ENCODE measurements at regions not wholly inside any gene's neighbourhood (a gene's known extent, or its start where the extent isn't known, plus 50 kb on each side); places are given as distances from the start of the nearest gene placed in this dataset.

DNA sequence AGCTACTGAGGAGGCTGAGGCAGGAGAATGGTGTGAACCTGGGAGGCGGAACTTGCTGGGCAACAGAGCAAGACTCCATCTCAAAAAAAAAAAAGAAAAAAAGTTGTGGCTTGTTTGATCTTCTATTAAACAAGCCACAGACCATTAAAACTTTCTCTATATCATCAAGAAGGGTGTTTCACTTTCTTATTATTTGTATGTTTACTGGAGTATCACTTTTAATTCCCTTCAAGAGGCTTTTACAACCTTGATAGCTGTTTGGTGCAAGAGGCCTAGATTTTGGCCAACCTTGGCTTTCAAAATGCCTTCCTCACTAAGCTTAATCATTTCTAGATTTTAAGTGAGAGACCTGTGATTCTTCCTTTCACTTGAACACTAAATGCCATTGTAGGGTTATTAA lies 339.1 kb downstream of the TSN start:
- H3K9me3 Mint-ChIP-seq = peaks cover 0 to 5% of the 10 kb centered on the region in 2 donors
- DNase-seq = no peak
- no peak overlapping the region for H3K4me3 Mint-ChIP-seq
- H3K4me1 Mint-ChIP-seq = no peaks in the 10 kb centered on the region
- H3K27ac Mint-ChIP-seq = no peak overlapping the region
- no peak for ATAC-seq
- H3K27me3 Mint-ChIP-seq = peaks cover 13% of the 10 kb centered on the region

DNA sequence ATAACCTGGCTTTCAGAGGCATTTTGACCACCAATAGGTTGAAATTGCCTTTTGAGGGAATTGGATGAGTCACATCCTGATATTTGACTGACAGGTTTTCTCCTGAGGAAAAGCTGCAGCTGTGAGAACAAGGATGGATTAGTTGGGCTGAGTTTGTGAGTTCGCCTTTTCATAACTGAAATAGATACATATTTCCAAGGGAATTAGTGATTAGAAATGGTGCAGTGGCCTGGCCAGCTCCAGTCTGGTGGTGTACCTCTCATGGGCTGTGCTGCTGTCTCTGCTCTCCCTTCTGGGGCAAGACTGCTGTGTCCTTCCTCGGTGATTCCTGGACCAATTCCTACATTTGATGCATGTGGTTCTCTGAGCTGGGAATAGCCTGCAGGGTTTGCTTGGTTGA lies 341.3 kb downstream of the TSN start:
- Mint-ChIP-seq H3K27me3 (peaks cover 13% of the 10 kb centered on the region), H3K27ac (no peak overlapping the region), H3K4me1 (no peaks in the 10 kb centered on the region), H3K4me3 (no peak overlapping the region), H3K9me3 (peaks cover 0 to 4% of the 10 kb centered on the region in 2 donors)
- ATAC-seq (no peak), DNase-seq (no peak)

GRCh38 chr2:122098306-122098705 lies 342.9 kb downstream of the TSN start:
- Mint-ChIP-seq H3K4me3 (no peak overlapping the region), H3K4me1 (no peaks in the 10 kb centered on the region), H3K9me3 (no peaks in the 10 kb centered on the region), H3K27ac (no peak overlapping the region), H3K27me3 (peaks cover 13% of the 10 kb centered on the region)
- ATAC-seq (no peak), DNase-seq (no peak)

GRCh38 chr2:122100346-122100745 lies 344.9 kb downstream of the TSN start:
- no peaks in the 10 kb centered on the region for H3K4me1 Mint-ChIP-seq
- no peak for ATAC-seq
- no peak for DNase-seq
- no peaks in the 10 kb centered on the region for H3K9me3 Mint-ChIP-seq
- no peak overlapping the region for H3K4me3 Mint-ChIP-seq
- peak overlapping the region in 1 of 2 donors; percentile 72 for H3K27ac Mint-ChIP-seq
- peaks cover 13% of the 10 kb centered on the region for H3K27me3 Mint-ChIP-seq

- no peaks in the 10 kb centered on the region for H3K9me3 Mint-ChIP-seq
- H3K4me1 Mint-ChIP-seq = no peaks in the 10 kb centered on the region
- DNase-seq (no peak), ATAC-seq (no peak)
- H3K27me3 Mint-ChIP-seq = peaks cover 13% of the 10 kb centered on the region
- H3K4me3 Mint-ChIP-seq = no peak overlapping the region
- H3K27ac Mint-ChIP-seq = peak overlapping the region in 1 of 2 donors; percentile 72
Measured at GRCh38 chr2:122100756-122101155, 345.3 kb downstream of the TSN start.

DNA sequence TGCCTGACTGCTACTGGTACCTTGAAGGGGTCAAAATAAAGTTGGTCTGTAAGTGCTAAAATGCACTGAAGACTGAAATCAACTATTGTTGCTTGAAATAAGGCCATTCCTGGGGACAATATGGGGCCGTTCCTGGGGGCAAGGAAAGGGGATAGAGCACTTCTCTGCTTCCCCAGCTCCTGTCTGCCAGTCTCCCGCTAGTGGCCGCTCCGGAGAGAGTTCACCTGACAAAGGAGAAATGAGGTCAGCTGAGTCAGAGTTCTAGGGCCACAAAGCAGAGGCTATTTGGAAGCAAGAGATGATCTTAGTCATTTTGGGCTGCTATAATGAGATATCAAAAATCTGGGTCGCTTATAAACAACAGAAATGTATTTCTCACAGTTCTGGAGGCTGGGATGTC lies 345.9 kb downstream of the TSN start:
- Mint-ChIP-seq H3K27ac (no peak overlapping the region), H3K4me3 (no peak overlapping the region), H3K9me3 (no peaks in the 10 kb centered on the region), H3K4me1 (no peaks in the 10 kb centered on the region), H3K27me3 (peaks cover 13% of the 10 kb centered on the region)
- no peak for ATAC-seq
- DNase-seq = no peak

- H3K4me1 Mint-ChIP-seq = no peaks in the 10 kb centered on the region
- H3K27me3 Mint-ChIP-seq = no peaks in the 10 kb centered on the region
- no peaks in the 10 kb centered on the region for H3K9me3 Mint-ChIP-seq
- no peak overlapping the region for H3K4me3 Mint-ChIP-seq
- DNase-seq (no peak), ATAC-seq (no peak)
- no peak overlapping the region for H3K27ac Mint-ChIP-seq
Measured at GRCh38 chr2:122105171-122105876, 349.9 kb downstream of the TSN start.

DNA sequence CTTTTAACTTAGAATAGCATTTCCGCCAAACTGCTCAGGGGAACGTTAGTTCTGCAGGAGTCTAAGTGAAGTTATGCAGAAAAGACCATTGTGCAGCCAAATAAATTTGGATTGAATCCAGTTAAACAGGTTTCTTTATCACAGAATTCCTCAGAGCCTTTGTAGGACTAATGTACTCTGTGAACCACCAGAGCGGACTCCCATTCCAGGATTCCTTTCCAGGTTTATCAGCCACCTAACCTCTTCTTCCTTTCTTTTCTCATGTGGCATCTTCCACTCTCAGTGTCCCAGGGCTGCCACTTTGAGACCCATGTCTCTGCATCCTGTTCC lies 350.4 kb downstream of the TSN start:
- H3K4me3 Mint-ChIP-seq = no peak overlapping the region
- no peak for ATAC-seq

DNA sequence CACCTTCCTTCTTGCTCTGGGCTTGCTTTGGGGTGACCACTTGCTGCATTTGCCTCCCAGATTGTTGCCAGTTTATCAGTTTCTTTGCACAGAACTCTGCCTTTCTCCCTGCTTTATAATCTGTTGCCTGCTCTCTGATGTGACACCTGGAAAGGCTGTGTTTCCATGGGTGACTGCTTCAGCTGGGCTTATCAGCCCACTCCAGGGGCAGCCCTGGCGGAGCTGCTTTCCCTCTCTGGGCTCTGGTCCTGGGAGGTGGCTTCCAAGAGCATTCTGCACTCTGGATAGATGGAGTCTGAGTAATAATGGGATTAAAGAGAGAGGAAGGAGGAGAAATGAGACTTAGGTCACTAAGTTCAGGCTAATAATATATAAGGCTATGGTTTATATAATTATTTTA lies 352.7 kb downstream of the TSN start:
- no peak for DNase-seq
- Mint-ChIP-seq H3K27me3 (no peaks in the 10 kb centered on the region), H3K27ac (no peak overlapping the region), H3K4me1 (no peaks in the 10 kb centered on the region), H3K9me3 (no peaks in the 10 kb centered on the region), H3K4me3 (no peak overlapping the region)
- ATAC-seq = no peak

More for the DNA sequence above, 350.4 kb downstream of the TSN start:
- no peaks in the 10 kb centered on the region for H3K9me3 Mint-ChIP-seq
- no peak for DNase-seq
- peak overlapping the region in 1 of 2 donors; percentile 23 for H3K27ac Mint-ChIP-seq
- no peaks in the 10 kb centered on the region for H3K27me3 Mint-ChIP-seq
- H3K4me1 Mint-ChIP-seq = no peaks in the 10 kb centered on the region

DNA sequence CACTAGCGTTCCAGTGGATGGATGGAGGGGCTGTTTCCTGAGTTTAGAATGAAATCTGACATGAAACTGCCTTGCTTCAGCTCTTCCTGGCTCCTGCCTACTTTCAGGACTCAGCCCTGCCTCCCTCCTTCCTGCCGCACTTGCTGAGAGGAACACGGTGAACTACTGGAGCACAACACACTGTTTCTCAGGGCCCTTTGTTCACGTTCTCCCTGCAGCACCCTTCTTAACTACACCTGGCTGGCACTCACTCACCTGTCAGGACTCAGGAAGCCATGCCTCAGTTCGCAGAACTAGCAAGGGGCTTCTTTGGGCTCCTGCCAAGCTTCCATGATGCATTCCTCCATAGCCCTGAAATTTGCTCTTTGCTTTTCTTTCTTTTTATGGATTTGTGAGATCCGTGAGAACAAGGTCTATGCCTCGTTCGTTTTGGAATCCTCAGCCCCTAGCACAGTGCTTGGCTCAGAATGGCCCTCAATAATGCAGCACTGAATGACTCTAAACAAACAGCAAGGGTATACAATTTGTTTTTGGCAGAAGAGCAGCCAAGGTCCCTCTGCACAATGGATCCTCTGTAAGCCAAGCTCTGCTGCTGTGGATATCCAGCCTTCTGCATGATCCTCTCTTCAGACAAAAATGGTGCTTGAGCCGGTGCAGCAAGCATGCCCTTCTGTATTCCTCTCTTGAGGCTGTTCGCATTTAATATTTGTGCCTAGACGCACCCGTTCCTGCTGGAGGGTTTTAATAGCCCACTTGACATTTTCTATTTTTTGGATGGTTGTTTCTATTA lies 357.0 kb downstream of the TSN start:
- Mint-ChIP-seq H3K27me3 (no peaks in the 10 kb centered on the region), H3K9me3 (no peaks in the 10 kb centered on the region), H3K27ac (peak overlapping the region in 1 of 2 donors; percentile 4), H3K4me3 (no peak overlapping the region), H3K4me1 (no peaks in the 10 kb centered on the region)
- ATAC-seq = no peak
- DNase-seq = no peak

DNA sequence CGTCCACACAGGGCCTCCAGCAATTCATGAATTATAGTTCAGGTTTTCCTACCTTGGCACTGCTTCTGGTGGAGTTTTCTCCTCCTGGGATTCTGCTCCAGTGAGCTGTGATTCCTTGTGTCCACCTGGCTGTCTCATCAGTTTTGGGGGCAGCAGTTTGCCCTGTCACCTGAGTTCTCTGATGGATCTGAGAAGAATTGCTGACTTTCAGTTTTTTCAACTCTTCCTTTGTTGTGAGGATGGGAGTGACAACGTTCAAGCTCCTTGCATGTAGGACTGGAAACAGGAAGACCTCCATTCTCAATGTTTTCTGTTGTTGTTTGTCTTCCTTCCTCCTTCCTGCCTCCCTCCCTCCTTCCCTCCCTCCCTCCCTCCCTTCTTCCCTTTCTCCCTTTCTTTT lies 359.0 kb downstream of the TSN start:
- no peak overlapping the region for H3K27ac Mint-ChIP-seq
- no peaks in the 10 kb centered on the region for H3K27me3 Mint-ChIP-seq
- no peak for ATAC-seq
- DNase-seq = no peak
- H3K4me3 Mint-ChIP-seq = no peak overlapping the region
- H3K4me1 Mint-ChIP-seq = no peaks in the 10 kb centered on the region
- no peaks in the 10 kb centered on the region for H3K9me3 Mint-ChIP-seq

- Mint-ChIP-seq H3K27me3 (no peaks in the 10 kb centered on the region), H3K9me3 (peaks cover 6 to 7% of the 10 kb centered on the region in 2 donors), H3K27ac (no peak overlapping the region), H3K4me3 (no peak overlapping the region), H3K4me1 (no peaks in the 10 kb centered on the region)
- no peak for DNase-seq
- ATAC-seq = no peak
Measured at GRCh38 chr2:122117371-122117770, 361.9 kb downstream of the TSN start.

DNA sequence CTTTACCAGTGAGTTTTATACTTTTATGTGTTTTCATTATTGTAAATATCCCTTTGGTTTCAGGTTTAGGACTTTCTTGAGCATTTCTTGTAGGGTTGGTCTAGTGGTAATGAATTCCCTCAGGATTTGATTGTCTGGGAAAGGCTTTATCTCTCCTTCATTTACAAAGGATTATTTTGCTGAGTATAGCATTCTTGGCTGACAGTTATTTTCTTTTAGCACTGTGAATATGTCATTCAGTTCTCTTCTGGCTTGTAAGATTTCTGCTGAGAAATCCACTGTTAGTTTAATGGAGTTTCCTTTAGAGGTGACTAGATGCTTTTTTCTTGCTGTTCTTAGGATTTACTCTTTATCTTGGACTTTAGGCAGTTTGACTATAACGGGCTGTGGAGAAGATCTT lies 373.9 kb downstream of the TSN start:
- no peak for DNase-seq
- H3K27me3 Mint-ChIP-seq = no peaks in the 10 kb centered on the region
- no peaks in the 10 kb centered on the region for H3K4me1 Mint-ChIP-seq
- ATAC-seq = no peak
- H3K9me3 Mint-ChIP-seq = peaks cover 26 to 52% of the 10 kb centered on the region in 2 donors
- H3K27ac Mint-ChIP-seq = no peak overlapping the region
- H3K4me3 Mint-ChIP-seq = no peak overlapping the region

DNA sequence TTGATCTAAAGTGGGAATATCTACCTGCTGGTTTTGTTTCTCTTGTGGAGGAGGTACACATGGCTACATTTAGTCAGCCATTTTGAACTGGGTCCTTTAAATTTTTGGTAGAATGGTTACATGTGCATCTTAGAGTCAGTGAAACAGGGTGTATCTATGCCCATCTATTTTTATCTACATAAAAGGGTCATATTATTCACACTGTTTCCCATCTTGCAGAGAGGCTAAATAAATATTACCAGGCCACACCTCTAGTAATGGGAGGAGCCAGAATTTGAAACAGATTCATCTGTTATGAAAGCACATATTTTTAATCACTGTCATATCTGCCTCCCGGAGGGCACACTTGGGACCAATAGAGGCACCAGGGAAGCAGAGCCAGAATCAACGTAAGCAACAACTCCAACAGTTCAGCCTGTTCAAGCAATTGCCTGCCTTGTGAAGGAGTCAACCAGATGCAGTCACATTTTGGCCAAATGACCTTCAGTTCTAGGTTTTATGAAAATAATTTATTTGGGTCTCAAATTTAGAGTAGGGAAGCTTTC lies 376.8 kb downstream of the TSN start:
- Mint-ChIP-seq H3K27me3 (peaks cover 5% of the 10 kb centered on the region), H3K27ac (no peak overlapping the region), H3K4me3 (no peak overlapping the region), H3K9me3 (peaks cover 26 to 31% of the 10 kb centered on the region in 2 donors), H3K4me1 (no peaks in the 10 kb centered on the region)
- ATAC-seq (no peak), DNase-seq (no peak)

DNA sequence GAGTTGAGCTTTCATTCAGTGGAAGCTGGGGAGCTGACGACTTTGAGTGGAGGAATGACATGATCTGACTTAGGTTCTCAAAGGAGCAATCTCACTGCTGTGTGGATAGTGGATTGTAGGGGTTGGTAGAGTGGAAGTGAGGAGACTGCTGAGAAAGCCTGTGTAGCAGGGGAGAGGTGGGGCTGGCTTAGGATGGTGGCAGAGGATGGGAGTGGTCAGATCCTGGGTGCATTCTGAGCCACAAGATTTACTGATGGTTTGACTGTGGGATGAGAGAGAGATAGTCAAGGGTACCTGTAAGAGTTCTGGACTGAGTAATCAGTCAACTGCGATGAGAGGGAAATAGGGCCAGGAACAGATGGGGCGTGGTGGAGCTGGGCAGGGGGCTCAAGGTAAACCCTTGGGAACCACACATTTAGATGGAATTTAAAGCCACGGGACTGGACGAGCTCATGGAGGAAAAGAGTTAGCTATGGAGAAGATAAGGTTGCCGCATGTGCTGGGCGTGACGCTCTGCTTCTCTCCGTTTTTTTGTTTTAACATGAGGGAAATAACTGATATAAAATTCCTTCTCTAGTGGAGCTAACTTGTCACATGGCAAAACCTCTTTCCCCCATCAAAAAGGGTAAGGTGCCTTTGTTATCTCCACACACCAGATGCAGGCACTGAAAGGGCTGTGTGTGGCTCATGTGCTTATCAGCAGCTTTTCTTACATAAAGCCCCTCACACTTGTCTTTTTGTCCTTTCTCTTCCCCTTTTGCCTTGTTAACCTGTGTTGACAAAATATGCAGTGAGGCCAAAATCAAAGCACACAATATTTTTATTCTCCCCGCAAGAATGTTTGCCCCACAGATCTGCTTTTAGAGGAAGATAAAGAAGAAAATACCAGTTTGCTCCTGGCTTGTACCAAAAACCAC lies 379.8 kb downstream of the TSN start:
- Mint-ChIP-seq H3K9me3 (peaks cover 7 to 9% of the 10 kb centered on the region in 2 donors), H3K27me3 (peaks cover 5% of the 10 kb centered on the region), H3K27ac (peak overlapping the region; percentile 0 to 16), H3K4me3 (no peak overlapping the region), H3K4me1 (no peaks in the 10 kb centered on the region)
- ATAC-seq = no peak
- DNase-seq = no peak

All from stimulated activated naive CD8-positive, alpha-beta T cell treated with anti-CD3 and anti-CD28 coated beads, Interleukin-15, amount 100 ng/mL, for 72 hours (primary cell).